Body of pancreas (tissue), 4 donors: ENCODE measurements at regions not wholly inside any gene's neighbourhood (a gene's known extent, or its start where the extent isn't known, plus 50 kb on each side); places are given as distances from the start of the nearest gene placed in this dataset.

ENCODE experiments used
- ATAC-seq: fragments of 150-250 bp; one replicate; pipeline ENCODE4 v1.9.1; 2016
- DNase-seq, 4 donors: peaks; one replicate each; pipeline ENCODE4 v3.0.0-alpha.2; 2019
- H3K27ac ChIP-seq, 4 donors: fragments of 200-600 bp; sonication (generic); 1 replicate in 3 of 4; 2 replicates in 1 of 4; pipeline versions ENCODE4 v1.5.1 to v1.6.1; 2016 to 2019; ENCODE audit warnings: mild to moderate bottlenecking in 1 of 4, mixed read lengths in 1 of 4, moderate library complexity in 1 of 4
- H3K27me3 ChIP-seq, 2 donors: fragments of 200-600 bp; sonication (generic); one replicate each; pipeline ENCODE4 v1.6.0; 2016; ENCODE audit warnings: mild to moderate bottlenecking in 1 of 2
- H3K36me3 ChIP-seq, 2 donors: fragments of 200-600 bp; sonication (generic); replicated peaks in 1 of 2; 2 replicates each; pipeline ENCODE4 v1.5.1; 2016; ENCODE audit warnings: low read depth in 2 of 2; ENCODE audit not compliant: insufficient read depth in 1 of 2
- H3K4me1 ChIP-seq: fragments of 200-600 bp; sonication (generic); one replicate; pipeline ENCODE4 v1.6.0; 2016
- H3K4me3 ChIP-seq, 2 donors: fragments of 200-600 bp; sonication (generic); 1 replicate in 1 of 2; 2 replicates in 1 of 2; pipeline ENCODE4 v1.5.1; 2016 to 2019
- H3K9me3 ChIP-seq, 3 donors: fragments of 200-600 bp; sonication (generic); 1 replicate in 2 of 3; 2 replicates in 1 of 3; pipeline ENCODE4 v1.5.1; 2016
- CTCF ChIP-seq, 7 experiments: fragments of 450-650 bp in 4 of 7; fragments of 200-600 bp in 3 of 7; sonication (generic) in 3 of 7; IDR thresholded peaks; one replicate each; pipeline ENCODE4 v1.5.1; 2016 to 2019; ENCODE audit warnings: antibody characterized with exemption in 7 of 7
- POLR2A ChIP-seq, 3 donors: fragments of 450-650 bp; IDR thresholded peaks; one replicate each; pipeline ENCODE4 v1.6.1; 2016; ENCODE audit warnings: antibody characterized with exemption in 3 of 3, mild to moderate bottlenecking in 2 of 3
- WGBS, 2 donors: methylation state at CpG; one replicate each; pipeline ENCODE4 v1.1.5; 2017; 5-methylcytosine and 5-hydroxymethylcytosine counted together
- intact Hi-C: fragments of 100-400 bp; cut with DNase I; formaldehyde crosslinking; loops from one replicate; pipeline ENCODE4 v1.15.1; 2023

- no peak for DNase-seq
- Histone ChIP-seq H3K27me3 (no peaks in the 10 kb centered on the region), H3K4me3 (no peak overlapping the region), H3K27ac (no peak overlapping the region), H3K4me1 (no peaks in the 10 kb centered on the region), H3K36me3 (no peaks in the 10 kb centered on the region), H3K9me3 (no peaks in the 10 kb centered on the region)
- 81% methylated on average over 7 to 10 of the region's 10 CpGs for WGBS, 2 donors
- intact Hi-C loops: no loop called here
- TF ChIP-seq CTCF (IDR thresholded peaks at IDR 0.05): no peak
- ATAC-seq: no peak
Observed at GRCh38 chr10:130862122-130862521, 449.4 kb downstream of the TCERG1L start.

DNA sequence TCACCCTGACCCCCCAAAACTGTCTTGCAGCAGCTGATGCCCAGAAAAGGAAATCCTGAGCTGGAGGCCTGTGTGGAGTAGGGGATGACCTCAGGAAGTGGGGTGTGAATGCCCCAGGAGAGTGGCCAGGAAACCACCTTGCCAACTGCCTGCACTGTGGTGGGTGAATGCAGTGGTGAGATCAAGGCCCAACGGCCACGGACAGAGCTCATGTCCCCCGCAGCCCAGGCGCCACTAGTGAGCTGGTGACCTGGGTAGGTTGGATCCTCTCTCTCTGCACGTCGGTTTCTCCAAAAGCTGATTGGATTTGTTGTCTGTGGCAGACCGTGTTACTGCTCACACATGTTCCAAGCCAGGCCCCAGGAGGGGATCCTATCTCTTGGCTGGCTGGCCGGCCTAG is 448.9 kb downstream of the TCERG1L start:
- Histone ChIP-seq H3K27ac (no peak overlapping the region), H3K36me3 (no peaks in the 10 kb centered on the region), H3K4me3 (no peak overlapping the region), H3K9me3 (no peaks in the 10 kb centered on the region), H3K4me1 (no peaks in the 10 kb centered on the region), H3K27me3 (no peaks in the 10 kb centered on the region)
- ATAC-seq (no peak), DNase-seq (no peak)
- 77% methylated on average over 8 of the region's 8 CpGs for WGBS, 2 donors
- TF ChIP-seq POLR2A (IDR thresholded peaks at IDR 0.05) (no peak), CTCF (IDR thresholded peaks at IDR 0.05) (no peak)
- intact Hi-C loops: no loop called here

DNA sequence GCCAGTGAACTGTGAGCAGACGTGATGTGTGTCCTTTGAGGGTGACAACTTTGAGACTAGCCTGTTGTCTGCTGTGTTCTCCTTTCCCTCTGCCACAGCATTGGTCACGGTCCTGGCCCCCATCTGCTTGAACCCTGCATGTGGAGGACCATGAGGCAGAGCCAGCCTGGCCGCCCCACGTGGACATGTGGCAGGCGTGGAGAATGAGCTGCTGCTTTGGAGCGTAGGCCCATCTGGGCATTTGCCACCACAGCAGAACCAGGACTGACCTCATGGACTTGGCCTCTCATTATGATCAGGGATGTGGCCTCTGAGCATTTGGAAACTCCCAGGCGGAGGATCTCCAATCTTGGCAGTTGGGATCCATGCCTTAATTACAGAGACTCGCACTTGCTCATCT is 448.5 kb downstream of the TCERG1L start:
- Histone ChIP-seq H3K27ac (no peak overlapping the region), H3K27me3 (no peaks in the 10 kb centered on the region), H3K4me1 (no peaks in the 10 kb centered on the region), H3K9me3 (no peaks in the 10 kb centered on the region), H3K36me3 (no peaks in the 10 kb centered on the region), H3K4me3 (no peak overlapping the region)
- intact Hi-C loops: no loop called here
- 72 to 82% methylated on average over 6 to 8 of the region's 8 CpGs for WGBS, 2 donors
- TF ChIP-seq CTCF (IDR thresholded peaks at IDR 0.05) (no peak), POLR2A (IDR thresholded peaks at IDR 0.05) (no peak)
- DNase-seq: no peak
- no peak for ATAC-seq

GRCh38 chr10:130864961-130865818 is 446.3 kb downstream of the TCERG1L start:
- Histone ChIP-seq H3K27ac (no peak overlapping the region), H3K9me3 (no peaks in the 10 kb centered on the region), H3K4me1 (no peaks in the 10 kb centered on the region), H3K27me3 (no peaks in the 10 kb centered on the region), H3K36me3 (no peaks in the 10 kb centered on the region), H3K4me3 (no peak overlapping the region)
- WGBS, 2 donors: 43 to 48% methylated on average over 17 of the region's 17 CpGs
- no peak for TF ChIP-seq CTCF (IDR thresholded peaks at IDR 0.05)
- TF ChIP-seq POLR2A (IDR thresholded peaks at IDR 0.05): no peak
- intact Hi-C loops: no loop called here
- ATAC-seq (no peak), DNase-seq (no peak)

DNA sequence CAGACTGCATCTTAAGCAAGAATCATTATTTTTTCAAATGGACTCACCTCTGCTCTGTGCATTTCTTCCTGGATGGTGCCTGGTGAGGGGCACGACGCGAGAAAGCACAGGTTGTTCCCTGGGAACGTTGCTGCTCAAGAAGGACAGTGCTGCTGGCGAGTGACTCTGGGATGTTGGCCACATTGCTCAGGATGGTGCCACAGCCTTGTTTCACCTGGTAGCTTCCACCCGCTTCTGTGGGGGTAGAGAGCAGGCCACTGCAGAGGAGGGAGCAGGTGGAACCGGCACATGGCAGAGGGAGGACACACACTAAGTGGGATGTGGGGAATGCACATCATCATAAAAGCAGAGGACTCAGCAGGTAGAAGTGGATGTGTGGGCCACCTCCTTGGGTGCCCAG is 444.7 kb downstream of the TCERG1L start:
- H3K27ac ChIP-seq: no peak overlapping the region
- H3K36me3 ChIP-seq: no peaks in the 10 kb centered on the region
- no peaks in the 10 kb centered on the region for H3K9me3 ChIP-seq
- intact Hi-C loops: no loop called here
- DNase-seq: no peak
- H3K4me3 ChIP-seq: no peak overlapping the region
- no peak for ATAC-seq
- no peaks in the 10 kb centered on the region for H3K4me1 ChIP-seq
- 68 to 69% methylated on average over 7 of the region's 7 CpGs for WGBS, 2 donors
- H3K27me3 ChIP-seq: no peaks in the 10 kb centered on the region
- no peak for TF ChIP-seq POLR2A (IDR thresholded peaks at IDR 0.05)
- no peak for TF ChIP-seq CTCF (IDR thresholded peaks at IDR 0.05)
